Panc1 (cell line): ENCODE measurements at regions not wholly inside any gene's neighbourhood (a gene's known extent, or its start where the extent isn't known, plus 50 kb on each side); places are given as distances from the start of the nearest gene placed in this dataset.

ENCODE experiments used
- CTCF ChIP-seq: fragments of 450-650 bp; IDR thresholded peaks from 2 replicates; pipeline ENCODE4 v1.5.1; 2017; ENCODE audit warnings: mild to moderate bottlenecking
- POLR2AphosphoS5 ChIP-seq: IDR thresholded peaks from 2 replicates; pipeline ENCODE4 v1.6.1; 2012; ENCODE audit warnings: mild to moderate bottlenecking, low read depth, low read length, moderate library complexity
- REST ChIP-seq, 2 experiments: IDR thresholded peaks; 2 replicates each; pipeline ENCODE4 v1.6.1; 2011 to 2012; ENCODE audit warnings: low read depth in 2 of 2, control low read depth in 1 of 2, low read length in 1 of 2, mild to moderate bottlenecking in 1 of 2, moderate library complexity in 1 of 2; ENCODE audit not compliant: insufficient read depth in 1 of 2

- no peak for TF ChIP-seq CTCF
- no peak for TF ChIP-seq POLR2AphosphoS5
- TF ChIP-seq REST (IDR thresholded peaks at IDR 0.05; ENCODE audit: insufficient read depth in 1 of 2, low read depth in 2 of 2, low read length in 1 of 2): no peak
These were observed 420.0 kb downstream of the GABRB3 start for GRCh38 chr15:26352909-26353308.
